Right lobe of liver (tissue), 4 donors: ENCODE measurements at regions not wholly inside any gene's neighbourhood (a gene's known extent, or its start where the extent isn't known, plus 50 kb on each side); places are given as distances from the start of the nearest gene placed in this dataset.

ENCODE experiments used
- CTCF ChIP-seq, 4 donors: fragments of 200-600 bp in 3 of 4; fragments of 450-650 bp in 1 of 4; IDR thresholded peaks; one replicate each; pipeline versions ENCODE4 v1.5.1 to v1.8.0; 2016 to 2022; ENCODE audit warnings: antibody characterized with exemption in 4 of 4, mild to moderate bottlenecking in 2 of 4
- POLR2A ChIP-seq: fragments of 450-650 bp; IDR thresholded peaks from one replicate; pipeline ENCODE4 v1.6.1; 2017; ENCODE audit warnings: antibody characterized with exemption, mild to moderate bottlenecking
- donor health status: DM: no; HTN: no; CAD: no.
- donor health status: DM: no; HTN: no; CAD: no.
- donor health status: DM: no; HTN: yes; CAD: no.

GRCh38 chr3:151960961-151961580 lies 87.6 kb downstream of the SUCNR1 start:
- TF ChIP-seq CTCF (IDR thresholded peaks at IDR 0.05) (no peak), POLR2A (no peak)
